ENCODE measurements at regions not wholly inside any gene's neighbourhood (a gene's known extent, or its start where the extent isn't known, plus 50 kb on each side); places are given as distances from the start of the nearest gene placed in this dataset.

DNA sequence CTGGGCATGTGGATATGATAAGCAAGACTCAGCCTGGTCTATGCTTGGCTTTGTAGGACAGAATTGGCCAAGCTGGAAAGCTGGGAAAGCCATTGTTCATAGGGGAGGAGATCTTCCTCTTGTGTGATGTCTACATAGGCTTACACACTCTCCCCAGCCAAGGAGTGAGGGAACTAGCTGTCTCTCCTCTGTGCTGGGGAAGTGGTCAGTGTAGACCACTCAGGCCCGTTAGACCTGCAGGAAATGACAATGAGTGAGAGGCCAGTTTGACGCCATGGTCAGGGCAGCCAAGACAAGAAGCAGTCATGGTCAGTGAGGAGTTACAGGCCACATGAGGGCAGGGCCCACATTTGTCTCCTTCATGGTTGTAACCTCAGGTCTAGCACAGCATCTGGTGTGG, 159.1 kb upstream of the KL start:
- BruUV-seq (replicated peaks), result no TSS peak
- ChIA-PET CTCF (no interaction called here), RAD21 (ENCODE audit: low non-redundant PET in 1 of 2, low total read pairs in 2 of 2, uncharacterized antibody in 2 of 2, unreplicated experiment in 2 of 2) (no interaction called here), POLR2A (no interaction called here)
- Histone ChIP-seq H3K36me3 (ENCODE audit: control insufficient read depth in 1 of 2, insufficient read depth in 2 of 2, low read length in 2 of 2) (no peaks in the 10 kb centered on the region), H3K4me2 (ENCODE audit: low read length) (no peak overlapping the region), H2AFZ (ENCODE audit: low read depth, low read length, poor library complexity, severe bottlenecking) (no peak overlapping the region), H3K9me2 (ENCODE audit: insufficient read depth) (no peaks in the 10 kb centered on the region), H3K79me2 (ENCODE audit: insufficient read depth, low read length) (no peaks in the 10 kb centered on the region), H3K27ac (ENCODE audit: low read depth, low read length) (no peak overlapping the region), H3K4me1 (ENCODE audit: control insufficient read depth in 1 of 2, insufficient read depth in 2 of 2, low read length in 2 of 2) (no peaks in the 10 kb centered on the region), H3K4me3 (replicated peaks in 1 of 2; ENCODE audit: low read depth in 1 of 2, low read length in 2 of 2) (no peak overlapping the region), H3K9ac (ENCODE audit: low read length) (no peak overlapping the region), H3K27me3 (ENCODE audit: insufficient read depth, low read length) (no peaks in the 10 kb centered on the region), H4K20me1 (ENCODE audit: insufficient read depth) (no peaks in the 10 kb centered on the region), H3K9me3 (ENCODE audit: control insufficient read depth in 1 of 2, insufficient read depth in 1 of 2, low read depth in 1 of 2, low read length in 2 of 2) (peaks cover 6 to 7% of the 10 kb centered on the region in 2 experiments; a peak in 2 of 4 replicates)
- intact Hi-C loops (cut with micrococcal nuclease), result no loop called here
- TF ChIP-seq ELF1 (IDR thresholded peaks at IDR 0.05; ENCODE audit: borderline replicate concordance, low read depth) (no peak), YY1 (IDR thresholded peaks at IDR 0.05; ENCODE audit: extremely low read depth, insufficient replicate concordance, low read depth, low read length) (no peak), SIN3A (IDR thresholded peaks at IDR 0.05; ENCODE audit: low read depth) (no peak), EZH2 (IDR thresholded peaks at IDR 0.05) (no peak), POLR2A (IDR thresholded peaks at IDR 0.05; ENCODE audit: borderline replicate concordance, extremely low read depth, insufficient read depth, insufficient read length) (no peak), ZFX (IDR thresholded peaks at IDR 0.05) (no peak), FOSL1 (IDR thresholded peaks at IDR 0.05; ENCODE audit: low read depth) (no peak), RAD21 (IDR thresholded peaks at IDR 0.05; ENCODE audit: low read depth) (no peak), POLR2AphosphoS5 (IDR thresholded peaks at IDR 0.05; ENCODE audit: low read depth, low read length) (no peak), JUND (IDR thresholded peaks at IDR 0.05) (no peak)
- TF ChIP-seq, protein P1, sequence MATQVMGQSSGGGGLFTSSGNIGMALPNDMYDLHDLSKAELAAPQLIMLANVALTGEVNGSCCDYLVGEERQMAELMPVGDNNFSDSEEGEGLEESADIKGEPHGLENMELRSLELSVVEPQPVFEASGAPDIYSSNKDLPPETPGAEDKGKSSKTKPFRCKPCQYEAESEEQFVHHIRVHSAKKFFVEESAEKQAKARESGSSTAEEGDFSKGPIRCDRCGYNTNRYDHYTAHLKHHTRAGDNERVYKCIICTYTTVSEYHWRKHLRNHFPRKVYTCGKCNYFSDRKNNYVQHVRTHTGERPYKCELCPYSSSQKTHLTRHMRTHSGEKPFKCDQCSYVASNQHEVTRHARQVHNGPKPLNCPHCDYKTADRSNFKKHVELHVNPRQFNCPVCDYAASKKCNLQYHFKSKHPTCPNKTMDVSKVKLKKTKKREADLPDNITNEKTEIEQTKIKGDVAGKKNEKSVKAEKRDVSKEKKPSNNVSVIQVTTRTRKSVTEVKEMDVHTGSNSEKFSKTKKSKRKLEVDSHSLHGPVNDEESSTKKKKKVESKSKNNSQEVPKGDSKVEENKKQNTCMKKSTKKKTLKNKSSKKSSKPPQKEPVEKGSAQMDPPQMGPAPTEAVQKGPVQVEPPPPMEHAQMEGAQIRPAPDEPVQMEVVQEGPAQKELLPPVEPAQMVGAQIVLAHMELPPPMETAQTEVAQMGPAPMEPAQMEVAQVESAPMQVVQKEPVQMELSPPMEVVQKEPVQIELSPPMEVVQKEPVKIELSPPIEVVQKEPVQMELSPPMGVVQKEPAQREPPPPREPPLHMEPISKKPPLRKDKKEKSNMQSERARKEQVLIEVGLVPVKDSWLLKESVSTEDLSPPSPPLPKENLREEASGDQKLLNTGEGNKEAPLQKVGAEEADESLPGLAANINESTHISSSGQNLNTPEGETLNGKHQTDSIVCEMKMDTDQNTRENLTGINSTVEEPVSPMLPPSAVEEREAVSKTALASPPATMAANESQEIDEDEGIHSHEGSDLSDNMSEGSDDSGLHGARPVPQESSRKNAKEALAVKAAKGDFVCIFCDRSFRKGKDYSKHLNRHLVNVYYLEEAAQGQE (IDR thresholded peaks at IDR 0.05; ENCODE audit: low read depth), result no peak
- ATAC-seq (no peak), DNase-seq (ENCODE audit: low read depth, low spot score) (no peak)

Data from HCT116 (cell line).